Right lobe of liver (tissue), 6 donors: ENCODE measurements at regions not wholly inside any gene's neighbourhood (a gene's known extent, or its start where the extent isn't known, plus 50 kb on each side); places are given as distances from the start of the nearest gene placed in this dataset.

ENCODE experiments used
- ATAC-seq, 4 donors: fragments of 200-7000 bp; cut with Tn5 transposase; one replicate each; pipeline ENCODE4 v1.9.1; 2020; ENCODE audit warnings: mild to moderate bottlenecking in 4 of 4, moderate library complexity in 4 of 4
- DNase-seq, 3 donors: peaks; one replicate each; pipeline ENCODE4 v3.0.0-alpha.2; 2020
- H3K27ac ChIP-seq, 3 donors: fragments of 200-600 bp; one replicate each; pipeline ENCODE4 v1.8.0; 2022
- H3K27me3 ChIP-seq, 2 donors: fragments of 200-600 bp; one replicate each; pipeline ENCODE4 v1.8.0; 2022
- H3K36me3 ChIP-seq, 4 donors: fragments of 200-600 bp; sonication (generic) in 1 of 4; one replicate each; pipeline versions ENCODE4 v1.5.1 to v1.8.0; 2017 to 2022; ENCODE audit warnings: control low read depth in 1 of 4
- H3K4me1 ChIP-seq, 4 donors: fragments of 200-600 bp; sonication (generic) in 1 of 4; one replicate each; pipeline versions ENCODE4 v1.5.1 to v1.8.0; 2017 to 2022; ENCODE audit warnings: control low read depth in 1 of 4
- H3K4me3 ChIP-seq, 3 donors: fragments of 200-600 bp; one replicate each; pipeline ENCODE4 v1.8.0; 2022
- H3K9me3 ChIP-seq, 4 donors: fragments of 200-600 bp; sonication (generic) in 1 of 4; one replicate each; pipeline versions ENCODE4 v1.5.1 to v1.8.0; 2017 to 2022; ENCODE audit warnings: control low read depth in 1 of 4
- POLR2A ChIP-seq: fragments of 450-650 bp; IDR thresholded peaks from one replicate; pipeline ENCODE4 v1.6.1; 2017; ENCODE audit warnings: antibody characterized with exemption, mild to moderate bottlenecking
- WGBS: methylation state at CpG from one replicate; pipeline ENCODE4 v1.1.6; 2018; ENCODE audit warnings: low coverage, low lambda C conversion rate; ENCODE audit not compliant: insufficient coverage; ENCODE audit errors: missing lambda C conversion rate; 5-methylcytosine and 5-hydroxymethylcytosine counted together
- intact Hi-C, 2 donors: fragments of 100-400 bp; cut with DNase I; formaldehyde crosslinking; loops; one replicate each; pipeline versions ENCODE4 v1.11.2 to v1.14.1; 2022
- TF ChIP-seq, protein P1 (sequence below), 4 donors: fragments of 200-600 bp in 3 of 4; fragments of 450-650 bp in 1 of 4; IDR thresholded peaks; one replicate each; pipeline versions ENCODE4 v1.5.1 to v1.8.0; 2016 to 2022; ENCODE audit warnings: antibody characterized with exemption in 4 of 4, mild to moderate bottlenecking in 2 of 4
- donor health status: DM: no; HTN: yes; CAD: no.
- donor health status: DM: no; HTN: no; CAD: no.
- donor health status: DM: no; HTN: no; CAD: no.
- donor health status: DM: no; HTN: yes; CAD: no.
- donor health status: DM: no; HTN: yes; CAD: no.

DNA sequence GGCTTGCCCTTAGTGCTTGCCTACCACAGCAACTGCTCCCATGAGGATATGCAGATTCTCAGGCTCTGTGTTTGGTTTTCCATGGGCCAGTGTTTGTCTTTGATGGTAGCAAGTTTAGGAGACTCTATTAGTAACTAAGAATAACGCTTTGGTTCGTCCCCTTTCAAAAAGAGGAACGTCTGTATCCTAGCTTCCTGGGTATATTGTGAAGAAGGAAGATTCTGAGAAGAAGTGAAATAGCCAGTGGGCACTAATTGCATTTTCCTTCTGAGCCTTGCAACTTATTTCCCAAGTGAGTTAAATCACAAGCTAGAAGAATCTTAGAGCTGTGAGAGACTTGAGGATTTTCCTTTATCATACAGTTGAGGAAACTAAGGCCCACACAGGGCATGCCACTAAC, 376.8 kb downstream of the PIK3R1 start:
- WGBS: 56% methylated on average over 3 of the region's 3 CpGs
- TF ChIP-seq, protein P1, sequence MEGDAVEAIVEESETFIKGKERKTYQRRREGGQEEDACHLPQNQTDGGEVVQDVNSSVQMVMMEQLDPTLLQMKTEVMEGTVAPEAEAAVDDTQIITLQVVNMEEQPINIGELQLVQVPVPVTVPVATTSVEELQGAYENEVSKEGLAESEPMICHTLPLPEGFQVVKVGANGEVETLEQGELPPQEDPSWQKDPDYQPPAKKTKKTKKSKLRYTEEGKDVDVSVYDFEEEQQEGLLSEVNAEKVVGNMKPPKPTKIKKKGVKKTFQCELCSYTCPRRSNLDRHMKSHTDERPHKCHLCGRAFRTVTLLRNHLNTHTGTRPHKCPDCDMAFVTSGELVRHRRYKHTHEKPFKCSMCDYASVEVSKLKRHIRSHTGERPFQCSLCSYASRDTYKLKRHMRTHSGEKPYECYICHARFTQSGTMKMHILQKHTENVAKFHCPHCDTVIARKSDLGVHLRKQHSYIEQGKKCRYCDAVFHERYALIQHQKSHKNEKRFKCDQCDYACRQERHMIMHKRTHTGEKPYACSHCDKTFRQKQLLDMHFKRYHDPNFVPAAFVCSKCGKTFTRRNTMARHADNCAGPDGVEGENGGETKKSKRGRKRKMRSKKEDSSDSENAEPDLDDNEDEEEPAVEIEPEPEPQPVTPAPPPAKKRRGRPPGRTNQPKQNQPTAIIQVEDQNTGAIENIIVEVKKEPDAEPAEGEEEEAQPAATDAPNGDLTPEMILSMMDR (IDR thresholded peaks at IDR 0.05): no peak
- TF ChIP-seq POLR2A: no peak
- ATAC-seq: no peak
- Histone ChIP-seq H3K9me3 (no peaks in the 10 kb centered on the region), H3K4me1 (peaks cover 0 to 23% (median 9%) of the 10 kb centered on the region in 4 donors), H3K36me3 (no peaks in the 10 kb centered on the region), H3K27me3 (no peaks in the 10 kb centered on the region), H3K4me3 (no peak overlapping the region), H3K27ac (peak overlapping the region in 2 of 3 donors; percentile 23 to 54)
- no peak for DNase-seq
- intact Hi-C loops: no loop called here

DNA sequence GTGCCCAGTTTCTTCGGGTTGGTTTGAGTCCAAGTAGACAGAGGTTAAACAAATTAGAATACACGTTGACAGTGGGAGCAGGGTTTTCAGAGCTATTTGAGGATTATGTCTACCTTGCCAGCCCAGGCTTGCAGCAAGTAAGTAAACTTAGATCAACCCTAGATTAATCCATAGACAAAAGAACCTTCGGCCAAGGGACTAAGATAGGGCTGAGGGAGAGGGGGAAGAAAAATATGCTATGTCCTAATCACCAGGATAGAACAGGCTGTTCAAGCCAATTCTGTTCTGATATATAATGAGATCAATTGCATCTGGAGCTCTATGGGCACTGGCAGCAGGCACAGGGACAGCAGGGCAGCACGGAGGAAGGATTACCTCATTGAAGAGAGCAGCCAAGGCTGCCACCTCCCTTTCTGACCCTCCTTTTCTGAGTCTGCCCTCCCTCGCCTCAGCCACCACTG, 377.7 kb downstream of the PIK3R1 start:
- WGBS: 16% methylated on average over 4 of the region's 5 CpGs
- Histone ChIP-seq H3K9me3 (no peaks in the 10 kb centered on the region), H3K4me1 (peaks cover 0 to 23% (median 9%) of the 10 kb centered on the region in 4 donors), H3K27ac (peak overlapping the region; percentile 30 to 75 (median 67)), H3K4me3 (no peak overlapping the region), H3K27me3 (no peaks in the 10 kb centered on the region), H3K36me3 (no peaks in the 10 kb centered on the region)
- intact Hi-C loops: no loop called here
- peak; percentile 89 to 92 (median 91) for ATAC-seq
- peak; percentile 54 to 88 (median 88) for DNase-seq
- TF ChIP-seq, protein P1 (IDR thresholded peaks at IDR 0.05): peak in 1 of 4 donors; percentile 6
- no peak for TF ChIP-seq POLR2A

DNA sequence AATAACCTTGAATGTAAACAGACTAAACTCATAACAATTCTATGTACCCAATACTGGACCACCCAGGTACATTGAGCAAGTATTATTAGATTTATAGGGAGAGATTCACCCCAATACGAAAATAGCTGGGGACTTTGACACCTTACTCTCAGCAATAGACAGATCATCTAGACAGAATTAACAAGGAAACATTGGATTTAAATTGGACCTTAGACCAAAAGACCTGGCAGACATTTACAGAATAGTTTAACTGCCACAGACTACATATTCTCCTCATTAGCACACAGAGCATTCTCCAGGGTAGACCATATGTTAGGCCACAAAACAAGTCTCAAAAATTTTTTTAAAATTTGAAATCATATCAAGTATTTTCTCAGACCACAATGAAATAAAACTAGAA, 397.4 kb downstream of the PIK3R1 start:
- Histone ChIP-seq H3K4me1 (no peaks in the 10 kb centered on the region), H3K27ac (no peak overlapping the region), H3K4me3 (no peak overlapping the region), H3K36me3 (no peaks in the 10 kb centered on the region), H3K27me3 (no peaks in the 10 kb centered on the region), H3K9me3 (peaks cover 0 to 5% (median 0%) of the 10 kb centered on the region in 4 donors)
- WGBS: 20% methylated on average over 1 of the region's 1 CpG
- ATAC-seq: peak; percentile 52 to 94 (median 66)
- no peak for DNase-seq
- intact Hi-C loops: no loop called here
- TF ChIP-seq, protein P1 (IDR thresholded peaks at IDR 0.05): no peak

DNA sequence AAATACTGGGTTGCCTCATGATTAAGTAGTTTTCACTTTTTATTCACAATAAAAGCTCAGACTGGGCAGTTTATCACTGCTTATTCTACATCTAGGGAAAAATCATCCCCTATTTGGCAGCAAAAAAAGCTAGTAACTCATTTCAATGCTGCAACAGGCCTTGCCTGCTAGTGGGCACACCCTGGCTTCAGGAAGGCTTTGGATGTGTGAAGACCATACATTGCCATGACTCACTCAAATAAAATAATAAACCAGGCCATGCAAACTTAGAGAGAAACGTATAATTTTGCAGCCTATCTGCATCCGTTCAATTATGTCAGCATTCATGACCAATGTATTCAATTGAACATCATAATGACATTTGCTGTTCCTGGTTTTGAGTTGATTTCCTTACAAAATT, 402.9 kb downstream of the PIK3R1 start:
- Histone ChIP-seq H3K27me3 (no peaks in the 10 kb centered on the region), H3K4me1 (no peaks in the 10 kb centered on the region), H3K4me3 (no peak overlapping the region), H3K36me3 (no peaks in the 10 kb centered on the region), H3K9me3 (no peaks in the 10 kb centered on the region), H3K27ac (no peak overlapping the region)
- ATAC-seq (no peak), DNase-seq (no peak)
- TF ChIP-seq POLR2A: no peak
- TF ChIP-seq, protein P1 (IDR thresholded peaks at IDR 0.05): no peak
- WGBS: 66% methylated on average over 2 of the region's 2 CpGs
- intact Hi-C loops: no loop called here

DNA sequence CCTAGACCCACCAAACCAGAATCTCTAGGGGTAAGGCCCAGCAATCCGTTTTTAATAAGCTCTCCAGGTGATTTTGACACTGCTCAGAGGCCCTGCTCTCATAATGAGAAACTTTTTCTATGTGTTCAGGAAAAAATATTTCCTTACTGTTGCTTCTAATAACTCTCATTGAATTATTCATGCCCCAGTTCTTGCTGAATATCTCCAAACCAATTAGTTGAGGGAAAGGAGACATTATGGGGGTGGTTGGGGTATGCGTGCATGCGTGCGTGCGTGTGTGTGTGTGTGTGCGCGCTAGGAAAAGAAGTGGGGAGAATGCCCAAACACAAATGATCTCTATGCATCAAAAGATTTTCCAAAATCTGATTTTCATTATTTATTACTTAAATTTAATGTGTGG, 411.4 kb downstream of the PIK3R1 start:
- intact Hi-C loops: no loop called here
- ATAC-seq (no peak), DNase-seq (no peak)
- peaks cover 0 to 12% (median 0%) of the 10 kb centered on the region in 4 donors for H3K4me1 ChIP-seq
- TF ChIP-seq, protein P1 (IDR thresholded peaks at IDR 0.05): no peak
- TF ChIP-seq POLR2A: no peak
- H3K27ac ChIP-seq: no peak overlapping the region
- H3K27me3 ChIP-seq: no peaks in the 10 kb centered on the region
- H3K9me3 ChIP-seq: no peaks in the 10 kb centered on the region
- WGBS: 94% methylated on average over 7 of the region's 7 CpGs
- H3K36me3 ChIP-seq: no peaks in the 10 kb centered on the region
- no peak overlapping the region for H3K4me3 ChIP-seq
